Natural killer cell (primary cell): ENCODE measurements at regions not wholly inside any gene's neighbourhood (a gene's known extent, or its start where the extent isn't known, plus 50 kb on each side); places are given as distances from the start of the nearest gene placed in this dataset.
"Not testable (repeated sequence)": the region's sequence is repeated elsewhere in the genome, so short reads cannot be mapped to it uniquely, and the experiment has no call there.

Source experiments
- ATAC-seq, 3 donors: fragments of 150-1000 bp in 2 of 3; fragments of 200-7000 bp in 1 of 3; cut with Tn5 transposase; 1 replicate in 1 of 3; 2 replicates in 2 of 3; pipeline ENCODE4 v1.10.0; 2021; ENCODE audit warnings: mild to moderate bottlenecking in 2 of 3, moderate library complexity in 2 of 3
- DNase-seq, 2 donors: peaks; one replicate each; pipeline versions ENCODE4 v3.0.0 to v3.0.0-alpha.2; 2013 to 2021; ENCODE audit warnings: mixed read lengths in 1 of 2
- H3K27ac ChIP-seq: one replicate; pipeline ENCODE4 v1.5.1; 2013; ENCODE audit warnings: mild to moderate bottlenecking, low read length
- H3K27me3 ChIP-seq: one replicate; pipeline ENCODE4 v1.6.1; 2013; ENCODE audit warnings: low read length; ENCODE audit not compliant: control insufficient read depth, insufficient read depth
- H3K36me3 ChIP-seq: one replicate; pipeline ENCODE4 v1.6.1; 2013; ENCODE audit warnings: low read length; ENCODE audit not compliant: control insufficient read depth, insufficient read depth
- H3K4me1 ChIP-seq: one replicate; pipeline ENCODE4 v1.6.1; 2013; ENCODE audit warnings: low read length; ENCODE audit not compliant: control insufficient read depth, insufficient read depth
- H3K4me3 ChIP-seq: one replicate; pipeline ENCODE4 v1.5.1; 2013; ENCODE audit warnings: low read length
- H3K9me3 ChIP-seq: one replicate; pipeline ENCODE4 v1.6.1; 2013; ENCODE audit warnings: low read length; ENCODE audit not compliant: control insufficient read depth, insufficient read depth
- H3K27ac Mint-ChIP-seq, 2 donors: one replicate each; pipeline ENCODE4 v1.8.0; 2022; ENCODE audit warnings: mild to moderate bottlenecking in 2 of 2, mixed read lengths in 2 of 2, moderate library complexity in 1 of 2
- H3K27me3 Mint-ChIP-seq, 2 donors: one replicate each; pipeline ENCODE4 v1.8.0; 2022; ENCODE audit warnings: low read depth in 2 of 2, mixed read lengths in 2 of 2
- H3K36me3 Mint-ChIP-seq: one replicate; pipeline ENCODE4 v1.8.0; 2022; ENCODE audit warnings: mixed read lengths
- H3K4me1 Mint-ChIP-seq, 2 donors: one replicate each; pipeline ENCODE4 v1.8.0; 2022; ENCODE audit warnings: mixed read lengths in 2 of 2
- H3K4me3 Mint-ChIP-seq: one replicate; pipeline ENCODE4 v1.8.0; 2022; ENCODE audit warnings: mild to moderate bottlenecking, moderate library complexity, mixed read lengths
- H3K9me3 Mint-ChIP-seq, 2 donors: one replicate each; pipeline ENCODE4 v1.8.0; 2022; ENCODE audit warnings: mixed read lengths in 2 of 2
- CTCF ChIP-seq: fragments of 200-600 bp; IDR thresholded peaks from one replicate; pipeline ENCODE4 v1.8.0; 2022; ENCODE audit warnings: antibody characterized with exemption
- WGBS: methylation state at CpG from one replicate; pipeline ENCODE4 v1.1.7; 2013; ENCODE audit warnings: missing lambda C conversion rate; ENCODE audit not compliant: insufficient coverage; 5-methylcytosine and 5-hydroxymethylcytosine counted together
- intact Hi-C: fragments of 100-400 bp; cut with micrococcal nuclease; formaldehyde crosslinking; loops from one replicate; pipeline ENCODE4 v1.14.2; 2022

- intact Hi-C loops: no loop called here
- ATAC-seq (peak in 1 of 3 donors; percentile 54), DNase-seq (peak; percentile 24 to 43)
- Mint-ChIP-seq H3K27me3 (peaks cover 7 to 10% of the 10 kb centered on the region in 2 donors), H3K4me1 (peaks cover 4 to 5% of the 10 kb centered on the region in 2 donors), H3K4me3 (no peak overlapping the region), H3K36me3 (no peaks in the 10 kb centered on the region), H3K27ac (no peak overlapping the region), H3K9me3 (peaks cover 0 to under 1% of the 10 kb centered on the region in 2 donors)
- WGBS: 0% methylated on average over 15 of the region's 59 CpGs
- no peak overlapping the region for H3K27ac ChIP-seq
- no peaks in the 10 kb centered on the region for H3K27me3 ChIP-seq
- TF ChIP-seq CTCF: no peak
- H3K9me3 ChIP-seq: no peaks in the 10 kb centered on the region
- H3K4me1 ChIP-seq: peaks cover 12% of the 10 kb centered on the region
- H3K4me3 ChIP-seq: no peak overlapping the region
- H3K36me3 ChIP-seq: no peaks in the 10 kb centered on the region
Observed at GRCh38 chr9:64773491-64773931, 511.5 kb downstream of the FOXD4L5 start.

GRCh38 chr9:64772751-64773331 lies 512.2 kb downstream of the FOXD4L5 start:
- H3K9me3 ChIP-seq, H3K4me1 Mint-ChIP-seq, intact Hi-C loops, H3K36me3 ChIP-seq, H3K9me3 Mint-ChIP-seq, H3K36me3 Mint-ChIP-seq, ATAC-seq, H3K27me3 ChIP-seq, H3K4me3 ChIP-seq, H3K4me3 Mint-ChIP-seq, H3K27me3 Mint-ChIP-seq, H3K27ac Mint-ChIP-seq, H3K27ac ChIP-seq: not testable (repeated sequence)
- DNase-seq: peak; percentile 1 to 13
- no CpG with 5 or more reads among the region's 67 CpGs for WGBS
- H3K4me1 ChIP-seq: peaks cover 12% of the 10 kb centered on the region

GRCh38 chr9:64772123-64772736 lies 512.8 kb downstream of the FOXD4L5 start:
- H3K4me3 ChIP-seq, H3K27me3 Mint-ChIP-seq, H3K36me3 Mint-ChIP-seq, H3K9me3 ChIP-seq, H3K4me1 Mint-ChIP-seq, ATAC-seq, DNase-seq, H3K9me3 Mint-ChIP-seq, H3K27ac Mint-ChIP-seq, intact Hi-C loops, H3K4me3 Mint-ChIP-seq, H3K27me3 ChIP-seq, H3K36me3 ChIP-seq, H3K27ac ChIP-seq: not testable (repeated sequence)
- whole genome bisulfite sequencing: no CpG with 5 or more reads among the region's 4 CpGs
- H3K4me1 ChIP-seq: peaks cover 12% of the 10 kb centered on the region
